ENCODE measurements at regions not wholly inside any gene's neighbourhood (a gene's known extent, or its start where the extent isn't known, plus 50 kb on each side); places are given as distances from the start of the nearest gene placed in this dataset.
"Not testable (repeated sequence)": the region's sequence is repeated elsewhere in the genome, so short reads cannot be mapped to it uniquely, and the experiment has no call there.

GRCh38 chr14:106204063-106204462 lies 677.7 kb downstream of the TMEM121 start:
- DNase-seq (ENCODE audit: low spot score) = no peak

GRCh38 chr14:106207316-106207715 lies 680.9 kb downstream of the TMEM121 start:
- DNase-seq (ENCODE audit: low spot score) = no peak

GRCh38 chr14:106208794-106209193 lies 682.4 kb downstream of the TMEM121 start:
- no peak for DNase-seq (ENCODE audit: low spot score)

GRCh38 chr14:106209755-106210154 lies 683.4 kb downstream of the TMEM121 start:
- DNase-seq (ENCODE audit: low spot score) = no peak

- DNase-seq (ENCODE audit: low spot score) = peak; percentile 59
These were observed 684.3 kb downstream of the TMEM121 start for GRCh38 chr14:106210650-106211049.

GRCh38 chr14:106211334-106211900 lies 685.0 kb downstream of the TMEM121 start:
- DNase-seq (ENCODE audit: low spot score) = no peak

GRCh38 chr14:106215229-106215628 lies 688.8 kb downstream of the TMEM121 start:
- DNase-seq (ENCODE audit: low spot score) = no peak

GRCh38 chr14:106216679-106217078 lies 690.3 kb downstream of the TMEM121 start:
- no peak for DNase-seq (ENCODE audit: low spot score)

- peak; percentile 34 for DNase-seq (ENCODE audit: low spot score)
These were observed 691.8 kb downstream of the TMEM121 start for GRCh38 chr14:106218174-106218573.

GRCh38 chr14:106222311-106222710 lies 695.9 kb downstream of the TMEM121 start:
- DNase-seq (ENCODE audit: low spot score) = no peak

- DNase-seq (ENCODE audit: low spot score) = no peak
These were observed 696.3 kb downstream of the TMEM121 start for GRCh38 chr14:106222731-106223130.

GRCh38 chr14:106227793-106228192 lies 701.4 kb downstream of the TMEM121 start:
- no peak for DNase-seq (ENCODE audit: low spot score)

GRCh38 chr14:106228541-106229158 lies 702.3 kb downstream of the TMEM121 start:
- DNase-seq (ENCODE audit: low spot score) = no peak

GRCh38 chr14:106230071-106230470 lies 703.7 kb downstream of the TMEM121 start:
- no peak for DNase-seq (ENCODE audit: low spot score)

GRCh38 chr14:106233191-106233590 lies 706.8 kb downstream of the TMEM121 start:
- DNase-seq (ENCODE audit: low spot score) = not testable (repeated sequence)

- DNase-seq (ENCODE audit: low spot score) = peak; percentile 19
These were observed 708.3 kb downstream of the TMEM121 start for GRCh38 chr14:106234525-106235254.

GRCh38 chr14:106235356-106236159 lies 709.2 kb downstream of the TMEM121 start:
- no peak for DNase-seq (ENCODE audit: low spot score)

GRCh38 chr14:106248321-106249192 lies 722.2 kb downstream of the TMEM121 start:
- DNase-seq (ENCODE audit: low spot score) = no peak

- DNase-seq (ENCODE audit: low spot score) = not testable (repeated sequence)
These were observed 727.6 kb downstream of the TMEM121 start for GRCh38 chr14:106253995-106254394.

GRCh38 chr14:106257569-106257994 lies 731.2 kb downstream of the TMEM121 start:
- peak; percentile 60 for DNase-seq (ENCODE audit: low spot score)

GRCh38 chr14:106268013-106268727 lies 741.8 kb downstream of the TMEM121 start:
- peak; percentile 74 for DNase-seq (ENCODE audit: low spot score)
